CD4-positive, alpha-beta T cell treated with Interleukin-1 beta for 1 hour (primary cell): ENCODE measurements at regions not wholly inside any gene's neighbourhood (a gene's known extent, or its start where the extent isn't known, plus 50 kb on each side); places are given as distances from the start of the nearest gene placed in this dataset.

Source experiments
- DNase-seq, 2 donors: peaks; one replicate each; pipeline ENCODE4 v3.0.0-alpha.2; 2020 to 2022

DNA sequence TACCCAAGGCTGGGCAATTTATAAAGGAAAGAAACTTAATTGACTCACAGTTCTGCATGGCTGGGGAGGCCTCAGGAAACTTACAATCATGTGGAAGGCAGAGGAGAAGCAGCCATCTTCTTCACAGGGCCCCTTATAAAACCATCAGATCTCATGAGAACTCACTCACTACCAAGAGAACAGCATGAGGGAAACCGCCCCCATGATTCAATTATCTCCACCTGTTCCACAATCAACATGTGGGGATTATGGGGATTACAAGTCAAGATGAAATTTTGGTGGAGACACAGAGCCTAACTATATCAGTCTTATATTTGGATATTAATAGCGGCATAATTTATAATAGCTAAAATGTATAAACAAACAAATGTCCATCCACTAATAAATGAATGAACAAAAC is 1123.7 kb upstream of the NCAM2 start:
- DNase-seq = no peak

DNA sequence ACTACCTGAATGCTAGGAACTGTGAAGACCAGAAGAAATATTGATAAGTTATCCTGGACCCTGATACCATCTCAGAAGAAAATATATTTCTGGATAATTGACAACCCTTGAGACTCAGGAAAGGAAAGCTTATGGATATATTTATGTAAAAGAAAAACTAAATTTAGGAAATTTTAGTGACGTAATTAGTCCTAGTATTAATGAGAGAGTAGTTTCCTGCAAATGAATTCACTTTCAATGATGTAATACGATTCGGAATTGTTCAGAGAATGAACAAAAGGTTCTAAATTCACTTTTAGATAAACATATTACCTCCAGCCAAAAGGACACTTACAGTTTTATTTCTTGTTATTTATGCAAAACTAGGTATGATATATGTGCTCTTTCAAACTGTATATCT is 1120.1 kb upstream of the NCAM2 start:
- no peak for DNase-seq

DNA sequence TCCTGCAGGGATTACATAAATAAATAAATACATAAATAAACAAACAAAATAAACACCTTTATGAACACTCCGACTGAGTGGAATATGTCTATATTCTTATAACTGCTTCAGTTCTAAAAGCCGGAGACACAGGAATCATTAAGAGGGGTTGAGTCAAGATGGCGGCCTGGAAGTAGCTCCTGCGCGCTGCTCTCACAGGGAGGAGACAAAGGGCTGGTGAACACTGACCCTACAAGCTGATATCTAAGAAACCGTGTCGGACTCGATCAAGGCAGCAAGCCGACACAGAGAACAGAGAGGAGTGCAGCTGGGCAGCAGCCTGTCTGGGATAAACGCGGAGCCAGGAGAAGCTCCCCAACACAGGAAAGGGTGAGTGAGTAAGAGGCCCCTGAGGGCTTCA is 1098.6 kb upstream of the NCAM2 start:
- no peak for DNase-seq

DNA sequence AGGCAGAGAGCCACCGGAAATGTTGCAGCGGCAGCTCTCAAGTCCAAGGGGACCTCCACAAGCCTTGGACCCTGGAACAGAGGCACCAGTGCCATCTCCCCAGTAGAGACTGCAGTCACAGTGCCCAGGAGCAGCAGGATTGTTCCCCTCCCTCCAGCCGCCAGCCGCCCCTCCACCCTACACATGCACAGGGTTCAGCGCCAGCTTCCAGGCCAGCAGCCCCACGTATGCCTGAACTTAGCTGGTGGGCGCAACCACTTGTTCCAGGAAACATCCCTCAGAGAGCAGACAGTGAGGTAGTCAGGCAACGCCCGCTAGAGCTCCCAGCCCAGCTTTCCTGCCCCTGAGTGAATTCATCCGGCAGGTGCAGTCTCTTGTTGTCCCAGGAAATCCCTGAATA is 1098.1 kb upstream of the NCAM2 start:
- no peak for DNase-seq

DNA sequence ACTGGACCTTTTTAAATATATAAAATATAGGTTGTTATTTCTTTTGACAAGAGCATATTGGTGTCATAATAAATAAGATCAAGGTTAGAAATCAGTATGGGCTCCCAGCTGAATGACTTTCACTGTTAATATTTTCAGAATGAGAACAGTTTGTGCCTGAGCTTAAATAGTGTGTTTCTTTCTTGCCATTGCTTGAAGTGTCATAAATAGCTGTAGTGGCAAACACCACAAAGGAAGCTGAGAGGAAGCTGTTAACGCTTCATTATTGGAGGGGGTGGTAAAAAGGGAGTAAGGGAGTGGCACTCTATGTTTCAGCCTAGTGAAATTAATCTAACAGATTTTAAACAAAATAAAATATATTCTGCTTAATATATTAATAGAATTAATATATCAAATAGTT is 1089.8 kb upstream of the NCAM2 start:
- no peak for DNase-seq

DNA sequence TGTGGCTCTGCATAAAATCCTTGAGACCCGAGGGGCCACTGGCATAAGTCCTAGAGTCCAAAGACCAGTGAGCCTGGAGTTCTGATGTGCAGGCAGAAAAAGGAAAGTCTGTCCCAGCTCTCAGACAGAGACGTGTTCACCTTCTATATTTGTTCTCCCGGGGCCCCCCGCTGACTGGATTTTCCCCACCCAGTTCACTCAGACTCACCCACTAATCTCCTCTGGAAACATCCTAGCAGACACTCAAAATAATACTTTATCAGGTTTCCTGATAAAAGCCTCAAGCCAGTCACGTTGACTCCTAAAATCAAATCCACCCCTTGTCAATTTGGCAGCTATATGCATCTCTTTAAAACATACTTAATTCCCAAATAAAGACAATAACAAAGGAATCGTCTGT is 1084.2 kb upstream of the NCAM2 start:
- DNase-seq = no peak

DNA sequence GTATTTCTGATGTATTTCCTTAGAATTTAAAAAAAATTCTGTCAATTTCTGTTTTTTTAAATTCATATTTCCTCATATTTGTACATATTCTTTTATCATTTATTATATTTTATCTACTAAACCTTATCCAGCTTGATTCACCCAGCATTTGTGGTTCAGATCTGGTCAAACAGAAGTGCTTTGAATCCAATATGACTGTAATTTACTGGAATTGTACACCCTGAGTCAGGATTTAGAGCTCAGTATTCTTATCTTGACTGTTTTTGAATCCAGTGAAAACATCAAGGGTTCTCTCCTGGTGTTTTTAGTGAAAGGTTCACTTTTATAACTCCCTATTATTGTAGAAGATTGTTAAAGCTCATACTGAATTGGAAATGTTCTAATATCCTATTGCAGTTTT is 1077.0 kb upstream of the NCAM2 start:
- DNase-seq = no peak

DNA sequence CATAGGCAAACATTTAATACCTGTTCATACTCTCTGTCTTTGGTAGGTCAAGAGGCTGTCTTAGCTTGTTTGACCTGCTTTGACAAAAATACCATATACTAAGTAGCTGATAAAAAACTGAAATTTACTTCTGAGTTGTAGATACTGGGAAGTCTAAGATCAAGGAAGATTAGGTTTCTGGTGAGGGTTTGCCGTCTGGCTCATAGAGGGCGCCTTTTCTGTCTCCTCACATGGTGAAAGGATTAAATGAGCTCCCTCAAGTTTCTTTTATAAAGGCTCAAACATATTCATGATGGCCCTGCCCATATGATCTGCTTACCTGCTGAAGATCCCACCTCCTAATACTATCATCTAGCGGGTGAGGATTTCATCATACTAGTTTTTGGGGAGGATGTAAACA is 1076.1 kb upstream of the NCAM2 start:
- no peak for DNase-seq

DNA sequence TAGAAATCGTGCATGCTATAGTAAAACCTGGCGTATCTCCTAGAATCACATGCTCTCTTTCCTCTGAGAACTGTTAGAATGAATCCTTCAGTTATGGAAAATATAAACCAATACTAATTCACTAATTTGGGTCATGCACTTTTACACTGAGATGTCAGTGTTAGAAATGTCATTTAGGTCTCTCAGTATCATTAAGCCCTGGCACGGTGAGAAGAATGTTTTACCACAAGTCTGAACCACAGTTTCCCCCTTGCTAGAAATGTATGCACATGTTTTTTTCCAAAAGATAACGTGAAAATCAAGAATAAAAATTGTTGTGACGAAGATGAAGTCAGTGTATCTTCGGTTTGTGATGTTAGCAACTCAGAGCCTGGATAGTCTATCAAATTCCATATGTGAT is 1062.7 kb upstream of the NCAM2 start:
- DNase-seq = no peak

DNA sequence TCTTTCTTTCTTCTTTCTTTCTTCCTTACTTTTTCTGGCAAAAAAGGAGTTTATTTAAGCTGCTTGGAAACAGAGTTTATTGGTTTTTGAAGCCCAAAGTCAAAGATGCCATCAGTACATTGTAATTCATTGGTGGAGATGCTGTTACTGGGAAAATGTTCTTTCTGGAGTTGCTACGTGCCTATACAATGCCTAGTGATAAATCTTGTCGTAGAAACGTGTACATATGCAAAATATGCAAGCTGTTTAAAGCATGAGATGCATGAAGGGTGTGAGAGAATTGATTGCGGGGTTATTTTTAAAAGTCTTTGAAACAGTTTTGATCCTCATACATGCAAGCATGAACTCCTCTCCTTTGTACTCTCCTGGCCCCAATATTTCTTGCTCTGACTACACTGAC is 1060.6 kb upstream of the NCAM2 start:
- DNase-seq = no peak

DNA sequence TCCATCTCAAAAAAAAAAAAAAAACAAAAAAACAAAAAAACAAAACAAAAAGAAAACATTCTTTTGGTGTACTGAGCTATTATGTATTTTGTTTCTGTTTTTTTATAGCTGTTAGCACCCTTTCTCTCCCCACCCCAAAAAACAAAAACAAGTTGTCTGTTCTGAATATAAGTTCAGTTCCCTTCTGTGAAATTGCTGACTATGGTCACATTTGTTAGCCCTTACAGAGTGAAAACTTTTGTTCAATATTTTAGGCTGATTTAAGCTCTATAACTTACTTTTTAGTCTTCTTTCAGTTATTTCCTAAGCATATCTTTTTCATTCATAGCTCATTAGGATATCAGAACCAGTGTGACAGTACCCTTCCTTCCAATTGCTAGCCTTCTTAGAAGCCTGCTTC is 1056.6 kb upstream of the NCAM2 start:
- DNase-seq = no peak

DNA sequence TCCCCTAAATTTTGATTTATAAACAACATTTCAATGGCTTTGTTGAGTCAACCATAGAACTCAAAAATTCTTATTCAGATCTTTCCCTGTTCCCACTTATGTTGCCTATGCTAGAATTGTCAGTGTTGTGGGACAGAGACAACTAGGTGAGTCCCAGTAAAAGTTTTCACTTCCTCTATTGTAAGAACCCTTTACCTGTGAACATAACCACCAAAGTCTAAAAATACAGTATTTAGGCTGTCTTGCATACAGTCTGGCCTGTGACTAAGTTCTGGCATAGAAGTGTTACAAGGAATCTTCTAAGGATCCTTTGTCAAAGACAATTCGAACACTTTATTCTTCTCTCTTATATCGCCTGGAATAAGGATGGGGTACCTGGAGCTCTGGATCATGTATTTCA is 1047.9 kb upstream of the NCAM2 start:
- no peak for DNase-seq

DNA sequence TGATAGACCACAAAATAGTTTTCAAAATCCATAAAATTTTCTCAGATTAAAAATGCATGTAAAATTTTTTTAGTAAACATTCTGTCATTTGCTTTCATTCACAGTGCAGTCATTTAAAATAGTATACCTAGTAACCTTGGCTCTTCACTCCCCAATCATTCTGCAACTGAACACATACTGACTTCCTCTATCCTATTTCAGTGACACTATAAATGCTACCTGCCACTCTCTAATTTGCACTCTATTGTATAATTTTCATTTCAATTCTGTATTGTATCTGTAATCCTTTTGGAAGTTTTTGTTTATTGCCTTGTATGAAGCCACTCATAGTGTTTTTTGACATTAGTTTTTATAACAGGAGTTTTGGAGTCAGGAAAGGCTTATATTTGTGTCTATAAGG is 1029.1 kb upstream of the NCAM2 start:
- no peak for DNase-seq

DNA sequence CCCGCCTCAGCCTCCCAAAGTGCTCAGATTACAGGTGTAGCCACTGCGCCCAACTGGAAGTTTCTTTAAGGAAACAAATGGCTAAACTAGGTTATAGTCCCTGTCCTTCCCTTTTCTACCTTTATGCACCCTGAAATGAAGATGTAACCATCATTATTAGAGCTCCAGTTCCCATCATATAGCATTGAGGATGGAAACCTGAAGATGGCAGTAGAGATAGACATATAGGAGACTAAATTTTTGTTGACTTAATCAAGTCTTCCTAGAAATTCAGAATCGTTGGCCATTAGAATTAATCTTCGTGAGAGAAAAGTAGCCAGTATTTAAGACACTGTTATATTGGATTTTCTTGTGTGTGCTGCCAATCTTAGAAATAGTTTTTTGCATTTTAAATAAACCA is 1016.3 kb upstream of the NCAM2 start:
- no peak for DNase-seq

DNA sequence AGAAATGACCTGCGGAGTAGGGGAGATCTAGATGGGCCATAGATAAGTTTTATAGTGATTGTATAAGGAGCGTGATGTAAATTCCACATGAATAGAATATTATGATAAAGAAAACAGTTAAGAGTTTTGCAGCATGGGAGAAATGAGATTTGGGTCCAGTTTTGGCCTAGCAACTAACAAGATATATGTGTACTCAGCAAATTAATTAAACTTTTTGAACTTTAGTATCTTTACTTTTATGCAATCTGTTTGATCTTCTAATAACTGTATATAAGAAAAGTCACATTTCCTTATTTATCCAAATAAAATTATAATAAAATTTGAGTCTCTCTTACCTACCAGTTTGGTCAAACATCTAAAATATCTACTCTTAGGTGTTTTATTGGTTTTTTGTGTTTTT is 1011.8 kb upstream of the NCAM2 start:
- DNase-seq = no peak

DNA sequence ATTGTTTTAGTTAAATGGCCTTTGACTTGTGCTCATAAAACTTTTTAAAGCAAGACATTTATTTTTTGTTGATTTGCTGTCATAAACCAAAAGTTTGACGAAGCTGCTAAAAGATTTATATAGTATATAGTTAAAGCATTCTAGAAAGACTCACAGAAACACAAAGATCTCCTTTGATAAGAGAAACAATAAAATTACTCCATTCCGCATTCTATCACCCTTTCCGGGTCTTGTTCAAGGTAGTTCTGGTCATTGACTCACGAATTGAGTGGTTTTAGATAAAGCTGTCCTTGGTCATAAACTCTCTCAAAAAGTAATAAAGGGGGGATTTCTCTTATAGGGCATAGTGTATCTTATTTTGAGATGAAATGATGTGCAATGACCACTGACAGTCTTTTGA is 1010.5 kb upstream of the NCAM2 start:
- no peak for DNase-seq

DNA sequence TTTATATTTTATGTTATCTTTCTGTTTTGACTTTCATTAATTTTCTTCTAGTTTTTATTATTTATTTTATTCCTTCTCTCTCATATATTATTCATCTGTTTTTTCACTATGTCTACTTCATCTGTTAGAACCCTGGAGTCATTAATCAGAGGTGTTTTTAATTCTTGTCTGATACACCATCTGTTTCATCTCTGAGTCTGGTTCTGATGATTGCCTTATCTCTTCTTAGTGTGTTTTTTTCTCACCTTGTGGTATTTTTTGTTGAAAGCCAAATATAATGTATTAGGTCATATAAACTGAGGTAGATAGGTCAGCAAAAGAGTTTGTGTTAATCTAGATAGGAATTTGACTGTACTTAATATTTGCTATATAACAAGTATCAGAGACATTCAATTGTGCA is 1005.7 kb upstream of the NCAM2 start:
- DNase-seq = no peak

DNA sequence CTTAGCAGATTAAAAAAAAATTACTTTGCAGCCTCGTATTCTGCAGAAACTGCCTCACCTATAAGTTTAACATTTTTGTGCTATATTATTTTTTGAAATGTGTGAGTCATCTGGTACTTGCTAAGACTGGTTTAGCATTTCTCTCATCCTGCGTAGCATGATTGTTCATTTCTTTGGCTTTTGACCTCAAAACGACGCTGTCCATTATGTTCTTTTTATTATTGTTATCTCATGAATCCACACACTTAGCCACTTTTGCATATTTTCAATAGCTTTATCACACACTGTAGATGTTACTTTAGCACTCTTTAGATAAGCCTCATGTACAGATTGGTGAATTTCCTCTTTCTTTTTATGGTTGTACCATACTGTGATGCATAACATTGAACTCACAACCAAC is 1004.9 kb upstream of the NCAM2 start:
- DNase-seq = no peak

DNA sequence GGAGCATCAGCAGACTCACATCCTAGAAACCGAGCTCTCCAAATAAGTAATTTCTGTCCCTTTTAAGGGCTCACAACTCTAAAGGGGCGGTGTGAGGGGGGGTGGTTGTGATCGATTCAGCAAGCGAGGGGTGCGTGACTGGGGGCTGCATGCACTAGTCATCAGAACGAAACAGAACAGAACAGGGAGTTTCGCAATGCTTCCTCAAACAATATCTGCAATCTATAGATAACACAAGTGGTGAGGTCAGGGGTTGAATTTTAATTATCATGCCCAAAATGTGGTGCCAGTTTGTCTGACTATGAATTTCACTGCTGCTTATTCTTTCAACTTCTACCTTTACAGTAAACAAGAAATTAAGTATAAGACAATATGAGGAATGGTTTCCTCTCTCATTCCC is 1003.0 kb upstream of the NCAM2 start:
- DNase-seq = no peak

DNA sequence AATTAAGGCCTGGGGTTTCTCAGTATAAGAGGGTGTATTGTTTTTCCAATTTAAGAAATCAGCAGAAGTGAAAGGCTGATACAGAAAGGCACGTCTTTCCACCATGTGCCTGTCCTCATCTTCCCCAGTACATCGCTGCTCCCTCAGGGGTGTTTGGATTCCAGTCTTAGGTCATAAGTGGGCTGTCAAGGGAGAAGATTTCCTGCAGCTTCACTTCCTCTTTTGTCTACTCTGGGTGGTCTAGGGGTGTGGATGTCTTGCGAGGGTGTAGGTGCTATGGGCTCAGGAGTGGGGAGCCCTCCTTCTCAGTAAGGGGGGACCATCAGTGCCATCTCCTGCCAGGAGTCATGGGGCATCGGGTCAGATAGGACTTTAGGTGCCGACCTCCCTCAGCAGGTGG is 999.8 kb upstream of the NCAM2 start:
- DNase-seq = no peak

DNA sequence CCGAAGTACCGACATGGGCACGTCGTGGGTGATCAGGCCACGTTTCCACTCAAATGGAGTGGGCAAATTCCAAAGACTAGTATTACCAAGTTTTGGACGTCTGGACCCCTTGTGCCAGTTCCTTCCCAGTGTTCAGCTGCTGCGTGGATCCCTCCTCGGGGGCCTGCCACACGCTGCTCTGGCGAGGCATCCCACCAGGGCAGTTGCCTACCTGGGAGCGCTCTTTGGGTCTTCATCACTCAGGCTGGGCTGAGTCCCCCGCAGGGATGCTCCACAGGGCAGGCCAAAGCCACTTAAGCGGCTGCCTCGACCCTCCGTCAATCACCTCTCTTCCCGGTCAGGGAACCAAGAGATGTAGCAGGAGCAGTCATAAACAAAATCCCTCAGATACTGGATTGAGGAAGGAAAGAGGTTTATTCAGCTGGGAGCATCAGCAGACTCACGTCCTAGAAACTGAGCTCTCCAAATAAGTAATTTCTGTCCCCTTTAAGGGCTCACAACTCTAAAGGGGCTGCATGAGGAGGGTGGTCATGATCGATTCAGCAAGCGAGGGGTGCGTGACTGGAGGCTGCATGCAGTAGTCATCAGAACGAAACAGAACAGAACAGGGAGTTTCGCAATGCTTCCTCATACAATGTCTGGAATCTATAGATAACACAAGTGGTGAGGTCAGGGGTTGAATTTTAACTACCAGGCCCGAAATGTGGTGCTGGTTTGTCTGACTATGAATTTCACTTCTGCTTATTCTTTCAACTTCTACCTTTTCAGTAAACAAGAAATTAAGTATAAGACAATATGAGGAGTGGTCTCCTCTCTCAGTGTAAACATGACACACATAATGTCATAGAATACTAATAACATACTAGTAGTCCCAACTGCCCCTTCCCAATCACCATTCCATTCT is 998.6 kb upstream of the NCAM2 start:
- DNase-seq = no peak

DNA sequence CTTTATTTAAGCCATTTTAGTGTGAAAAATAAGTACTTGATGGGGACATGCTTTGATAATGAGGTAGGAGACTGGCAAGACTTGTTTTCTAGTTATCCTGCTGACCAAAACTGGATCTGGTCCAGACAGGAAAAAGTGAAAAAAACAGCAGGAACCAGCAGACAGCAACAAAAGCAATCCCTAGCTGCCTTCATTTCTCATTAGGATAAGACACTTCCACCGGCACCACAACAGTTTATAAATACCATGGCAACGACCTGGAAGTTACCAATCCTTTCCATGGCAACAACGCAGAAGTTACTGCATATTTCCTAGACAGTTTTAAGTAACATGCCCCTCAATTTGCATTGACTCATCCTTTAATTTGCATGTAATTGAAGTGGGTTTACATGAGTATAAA is 993.8 kb upstream of the NCAM2 start:
- DNase-seq = no peak

DNA sequence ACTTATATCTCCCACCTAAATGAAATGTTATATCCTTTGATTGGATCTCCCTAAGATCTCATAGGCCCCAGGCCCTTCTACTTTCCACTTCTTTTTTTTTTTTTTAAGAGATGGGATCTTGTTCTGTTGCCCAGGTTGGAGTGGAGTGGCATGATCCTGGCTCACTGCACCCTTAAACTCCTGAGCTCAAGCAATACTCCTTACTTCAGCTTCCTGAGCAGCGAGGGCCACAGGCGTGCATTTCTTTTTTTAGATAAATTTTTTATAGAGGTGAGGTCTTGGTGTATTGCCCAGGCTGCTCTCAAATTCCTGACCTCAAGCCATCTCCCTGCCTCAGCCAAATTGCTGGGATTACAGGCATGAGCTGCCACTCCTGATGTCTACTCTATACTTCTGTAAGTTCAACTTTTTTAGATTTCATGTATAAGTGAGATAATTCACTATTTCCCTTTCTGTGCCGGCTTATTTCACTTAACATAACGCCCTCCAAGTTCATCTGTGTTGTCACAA is 987.5 kb upstream of the NCAM2 start:
- no peak for DNase-seq

DNA sequence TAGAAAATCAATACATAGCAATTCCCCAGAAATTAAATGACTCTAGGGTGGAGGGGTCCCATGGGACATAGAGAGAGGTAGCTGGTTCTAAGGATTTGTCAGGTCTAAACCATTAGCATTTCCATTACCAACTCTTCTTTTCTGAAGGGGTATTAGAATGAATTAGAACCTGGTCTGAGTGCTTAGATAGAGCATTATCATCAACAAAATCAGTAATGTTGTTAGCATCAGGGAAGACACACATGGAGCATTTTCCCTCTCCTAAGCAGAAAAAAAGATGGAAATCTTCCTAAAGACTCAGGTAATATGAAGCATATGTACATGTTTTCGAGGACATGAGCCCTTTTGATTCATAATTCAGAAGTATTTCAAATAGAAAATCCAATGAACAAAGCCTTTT is 984.4 kb upstream of the NCAM2 start:
- DNase-seq = no peak

DNA sequence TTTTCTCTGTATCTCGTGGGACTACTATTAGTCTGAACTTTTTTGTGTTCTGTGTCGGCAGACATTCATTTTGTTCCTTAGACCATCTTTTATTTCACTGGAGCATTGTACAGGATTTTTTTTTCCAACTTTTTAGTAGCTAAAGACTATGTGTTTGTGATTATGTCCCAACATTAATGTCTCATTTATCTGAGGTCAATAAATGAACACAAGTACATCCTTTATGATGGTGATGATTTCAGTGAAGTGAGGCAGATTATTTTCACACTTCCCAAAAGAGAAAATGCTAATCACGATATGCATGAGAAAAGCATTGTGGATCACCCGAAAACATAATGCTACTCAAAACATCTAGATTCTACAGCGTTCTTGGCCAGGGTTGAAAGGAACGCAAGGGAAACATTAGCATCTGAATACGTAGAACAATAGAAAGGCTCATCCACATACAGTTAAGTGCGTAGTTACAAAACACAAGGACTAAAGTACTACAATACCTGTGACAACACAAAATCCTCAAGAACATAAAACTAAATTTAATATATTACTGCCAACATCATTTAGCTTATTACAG is 981.7 kb upstream of the NCAM2 start:
- DNase-seq = no peak
